Vagina (tissue), 2 donors: ENCODE measurements at regions not wholly inside any gene's neighbourhood (a gene's known extent, or its start where the extent isn't known, plus 50 kb on each side); places are given as distances from the start of the nearest gene placed in this dataset.

Experiments used
- DNase-seq, 2 donors: peaks; one replicate each; pipeline ENCODE4 v3.0.0-alpha.2; 2017; ENCODE audit errors: extremely low spot score in 2 of 2
- H3K27ac ChIP-seq: fragments of 200-600 bp; sonication (generic); one replicate; pipeline ENCODE4 v1.5.1; 2019
- H3K27me3 ChIP-seq: fragments of 200-600 bp; sonication (generic); one replicate; pipeline ENCODE4 v1.5.1; 2019
- H3K36me3 ChIP-seq, 2 donors: fragments of 200-600 bp; sonication (generic); one replicate each; pipeline ENCODE4 v1.5.1; 2017 to 2019
- H3K4me1 ChIP-seq: fragments of 200-600 bp; sonication (generic); one replicate; pipeline ENCODE4 v1.5.1; 2019
- H3K4me3 ChIP-seq, 2 donors: fragments of 200-600 bp; sonication (generic); 1 replicate in 1 of 2; 2 replicates in 1 of 2; pipeline ENCODE4 v1.5.1; 2016 to 2019
- H3K9me3 ChIP-seq: fragments of 200-600 bp; sonication (generic); one replicate; pipeline ENCODE4 v1.5.1; 2019
- CTCF ChIP-seq, 3 experiments: fragments of 450-650 bp in 2 of 3; fragments of 200-600 bp in 1 of 3; sonication (generic) in 1 of 3; IDR thresholded peaks; one replicate each; pipeline ENCODE4 v1.5.1; 2017 to 2019; ENCODE audit warnings: antibody characterized with exemption in 3 of 3, mild to moderate bottlenecking in 2 of 3, moderate library complexity in 2 of 3
- POLR2A ChIP-seq, 2 donors: fragments of 450-650 bp; IDR thresholded peaks; one replicate each; pipeline ENCODE4 v1.6.1; 2017; ENCODE audit warnings: antibody characterized with exemption in 2 of 2, mild to moderate bottlenecking in 2 of 2, moderate library complexity in 2 of 2
- POLR2AphosphoS5 ChIP-seq, 2 donors: sonication (generic); formaldehyde crosslinking; IDR thresholded peaks; one replicate each; pipeline ENCODE4 v1.9.0; 2017; ENCODE audit warnings: antibody characterized with exemption in 2 of 2, mild to moderate bottlenecking in 2 of 2, low read depth in 1 of 2; ENCODE audit not compliant: insufficient read depth in 1 of 2
- intact Hi-C: fragments of 100-400 bp; cut with DNase I; formaldehyde crosslinking; loops from one replicate; pipeline ENCODE4 v1.15.1; 2023

GRCh38 chr3:70421506-70421905 lies 109.1 kb upstream of the MDFIC2 start:
- no peak for DNase-seq
- Histone ChIP-seq H3K27me3 (no peaks in the 10 kb centered on the region), H3K9me3 (no peaks in the 10 kb centered on the region), H3K4me3 (no peak overlapping the region), H3K27ac (no peak overlapping the region), H3K4me1 (no peaks in the 10 kb centered on the region), H3K36me3 (no peaks in the 10 kb centered on the region)
- TF ChIP-seq POLR2A (IDR thresholded peaks at IDR 0.05) (no peak), POLR2AphosphoS5 (IDR thresholded peaks at IDR 0.05; ENCODE audit: insufficient read depth in 1 of 2, low read depth in 1 of 2) (no peak), CTCF (IDR thresholded peaks at IDR 0.05) (no peak)
- intact Hi-C loops = no loop called here

- Histone ChIP-seq H3K9me3 (no peaks in the 10 kb centered on the region), H3K4me3 (no peak overlapping the region), H3K36me3 (no peaks in the 10 kb centered on the region), H3K27ac (no peak overlapping the region), H3K4me1 (no peaks in the 10 kb centered on the region), H3K27me3 (no peaks in the 10 kb centered on the region)
- no peak for DNase-seq
- TF ChIP-seq POLR2AphosphoS5 (IDR thresholded peaks at IDR 0.05; ENCODE audit: insufficient read depth in 1 of 2, low read depth in 1 of 2) (no peak), POLR2A (IDR thresholded peaks at IDR 0.05) (no peak), CTCF (IDR thresholded peaks at IDR 0.05) (no peak)
- intact Hi-C loops = no loop called here
Observed at GRCh38 chr3:70409018-70409417, 96.6 kb upstream of the MDFIC2 start.

- TF ChIP-seq POLR2AphosphoS5 (IDR thresholded peaks at IDR 0.05; ENCODE audit: insufficient read depth in 1 of 2, low read depth in 1 of 2) = no peak
- no peak for TF ChIP-seq POLR2A (IDR thresholded peaks at IDR 0.05)
- no peak for TF ChIP-seq CTCF (IDR thresholded peaks at IDR 0.05)
- H3K27me3 ChIP-seq = no peaks in the 10 kb centered on the region
- intact Hi-C loops = no loop called here
- H3K27ac ChIP-seq = no peak overlapping the region
- no peaks in the 10 kb centered on the region for H3K9me3 ChIP-seq
- no peaks in the 10 kb centered on the region for H3K36me3 ChIP-seq
- H3K4me1 ChIP-seq = no peaks in the 10 kb centered on the region
- H3K4me3 ChIP-seq = no peak overlapping the region
- no peak for DNase-seq
Observed at GRCh38 chr3:70400194-70400593, 87.8 kb upstream of the MDFIC2 start.

- TF ChIP-seq POLR2AphosphoS5 (IDR thresholded peaks at IDR 0.05; ENCODE audit: insufficient read depth in 1 of 2, low read depth in 1 of 2) (no peak), POLR2A (IDR thresholded peaks at IDR 0.05) (no peak), CTCF (IDR thresholded peaks at IDR 0.05) (no peak)
- H3K27me3 ChIP-seq = no peaks in the 10 kb centered on the region
- intact Hi-C loops = no loop called here
- no peaks in the 10 kb centered on the region for H3K36me3 ChIP-seq
- H3K27ac ChIP-seq = no peak overlapping the region
- no peaks in the 10 kb centered on the region for H3K4me1 ChIP-seq
- H3K4me3 ChIP-seq = no peak overlapping the region
- DNase-seq = no peak
- H3K9me3 ChIP-seq = no peaks in the 10 kb centered on the region
Observed at GRCh38 chr3:70393881-70394612, 81.6 kb upstream of the MDFIC2 start.

GRCh38 chr3:70392227-70392626 lies 79.8 kb upstream of the MDFIC2 start:
- no peaks in the 10 kb centered on the region for H3K36me3 ChIP-seq
- H3K27ac ChIP-seq = no peak overlapping the region
- no peaks in the 10 kb centered on the region for H3K9me3 ChIP-seq
- intact Hi-C loops = no loop called here
- H3K4me1 ChIP-seq = no peaks in the 10 kb centered on the region
- no peak for TF ChIP-seq POLR2AphosphoS5 (IDR thresholded peaks at IDR 0.05; ENCODE audit: insufficient read depth in 1 of 2, low read depth in 1 of 2)
- TF ChIP-seq POLR2A (IDR thresholded peaks at IDR 0.05) = no peak
- no peak for TF ChIP-seq CTCF (IDR thresholded peaks at IDR 0.05)
- no peak for DNase-seq
- no peaks in the 10 kb centered on the region for H3K27me3 ChIP-seq
- no peak overlapping the region for H3K4me3 ChIP-seq
